ENCODE measurements at regions not wholly inside any gene's neighbourhood (a gene's known extent, or its start where the extent isn't known, plus 50 kb on each side); places are given as distances from the start of the nearest gene placed in this dataset.
"Not testable (repeated sequence)": the region's sequence is repeated elsewhere in the genome, so short reads cannot be mapped to it uniquely, and the experiment has no call there.

DNA sequence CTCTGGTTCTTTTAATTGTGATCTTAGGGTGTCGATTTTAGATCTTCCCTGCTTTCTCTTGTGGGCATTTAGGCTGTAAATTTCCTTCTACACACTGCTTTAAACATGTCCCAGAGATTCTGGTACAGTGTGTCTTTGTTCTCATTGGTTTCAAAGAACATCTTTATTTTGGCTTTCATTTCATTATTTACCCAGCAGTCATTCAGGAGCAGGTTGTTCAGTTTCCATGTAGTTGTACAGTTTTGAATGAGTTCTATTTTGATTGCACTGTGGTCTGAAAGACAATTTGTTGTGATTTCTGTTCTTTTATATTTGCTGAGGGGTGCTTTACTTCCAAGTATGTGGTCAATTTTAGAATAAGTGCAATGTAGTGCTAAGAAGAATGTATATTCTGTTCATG lies 423.8 kb downstream of the PIK3C3 start:
- H3K27me3 Mint-ChIP-seq; POLR2A ChIA-PET; H3K36me3 Mint-ChIP-seq (ENCODE audit: low read depth); H3K4me1 Mint-ChIP-seq; CTCF ChIA-PET; H3K4me3 Mint-ChIP-seq; DNase-seq; H3K27ac Mint-ChIP-seq; H3K9me3 Mint-ChIP-seq: not testable (repeated sequence)

DNA sequence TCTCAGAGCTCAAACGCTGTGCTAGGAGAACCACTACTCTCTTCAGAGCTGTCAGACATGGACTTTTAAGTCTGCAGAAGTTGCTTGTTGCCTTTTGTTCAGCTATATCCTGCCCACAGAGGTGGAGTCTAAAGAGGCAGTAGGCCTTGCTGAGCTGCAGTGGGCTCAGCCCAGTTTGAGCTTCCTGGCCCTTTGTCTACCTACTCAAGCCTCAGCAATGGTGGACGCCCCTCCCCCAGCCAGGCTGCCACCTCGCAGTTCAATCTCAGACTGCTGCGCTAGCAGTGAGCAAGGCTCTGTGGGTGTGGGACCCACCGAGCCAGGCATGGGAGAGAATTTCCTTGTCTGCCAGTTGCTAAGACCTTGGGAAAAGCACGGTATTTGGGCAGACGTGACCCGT lies 426.2 kb downstream of the PIK3C3 start:
- DNase-seq; POLR2A ChIA-PET; H3K27me3 Mint-ChIP-seq; CTCF ChIA-PET; H3K4me1 Mint-ChIP-seq; H3K9me3 Mint-ChIP-seq; H3K36me3 Mint-ChIP-seq (ENCODE audit: low read depth); H3K27ac Mint-ChIP-seq; H3K4me3 Mint-ChIP-seq: not testable (repeated sequence)

DNA sequence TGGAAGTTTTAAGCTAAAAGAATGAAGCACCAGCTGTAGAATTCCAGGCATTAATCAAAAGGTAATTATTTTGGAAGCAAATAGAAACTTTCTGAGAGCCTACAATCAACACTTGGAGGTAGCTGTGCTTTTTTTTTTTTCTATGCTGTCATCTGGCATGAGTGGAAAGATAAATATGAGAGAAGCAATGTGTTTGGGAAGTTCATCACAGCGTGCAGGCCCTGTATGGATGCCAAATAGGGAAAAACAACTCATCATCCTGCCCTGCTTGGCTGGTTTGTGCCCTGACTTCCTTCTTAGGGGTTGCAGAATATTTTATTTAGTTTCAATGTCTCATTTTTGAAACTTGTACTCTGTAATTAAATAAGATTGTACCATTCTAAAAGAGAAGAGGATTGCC lies 437.4 kb downstream of the PIK3C3 start:
- no peaks in the 10 kb centered on the region for H3K4me1 Mint-ChIP-seq
- no peak for DNase-seq
- H3K27me3 Mint-ChIP-seq, result no peaks in the 10 kb centered on the region
- CTCF ChIA-PET, result no interaction called here
- no peak overlapping the region for H3K4me3 Mint-ChIP-seq
- no peak overlapping the region for H3K27ac Mint-ChIP-seq
- POLR2A ChIA-PET, result no interaction called here
- H3K9me3 Mint-ChIP-seq, result no peaks in the 10 kb centered on the region
- H3K36me3 Mint-ChIP-seq (ENCODE audit: low read depth), result no peaks in the 10 kb centered on the region

DNA sequence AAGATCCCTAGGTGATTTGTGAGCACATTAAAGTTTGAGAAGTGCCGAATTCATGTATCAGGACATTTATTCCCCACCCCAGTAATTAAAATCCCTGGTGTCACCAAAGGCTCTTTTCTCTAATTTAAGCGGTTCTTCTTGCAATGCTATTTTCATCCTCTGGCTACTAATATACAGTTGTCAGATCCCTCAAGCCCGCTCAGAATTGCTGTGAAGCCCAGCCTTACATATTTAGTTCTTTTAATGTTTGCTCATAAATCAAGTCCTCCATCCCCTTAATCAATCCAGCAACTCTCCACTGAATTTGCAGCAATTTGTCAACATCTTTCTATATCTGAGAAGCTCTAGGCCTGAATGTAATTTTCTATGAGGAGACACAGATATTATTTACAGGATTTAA lies 437.9 kb downstream of the PIK3C3 start:
- POLR2A ChIA-PET, result no interaction called here
- H3K27ac Mint-ChIP-seq, result no peak overlapping the region
- H3K4me3 Mint-ChIP-seq, result no peak overlapping the region
- CTCF ChIA-PET, result no interaction called here
- H3K36me3 Mint-ChIP-seq (ENCODE audit: low read depth), result no peaks in the 10 kb centered on the region
- DNase-seq, result no peak
- no peaks in the 10 kb centered on the region for H3K9me3 Mint-ChIP-seq
- H3K27me3 Mint-ChIP-seq, result no peaks in the 10 kb centered on the region
- no peaks in the 10 kb centered on the region for H3K4me1 Mint-ChIP-seq

DNA sequence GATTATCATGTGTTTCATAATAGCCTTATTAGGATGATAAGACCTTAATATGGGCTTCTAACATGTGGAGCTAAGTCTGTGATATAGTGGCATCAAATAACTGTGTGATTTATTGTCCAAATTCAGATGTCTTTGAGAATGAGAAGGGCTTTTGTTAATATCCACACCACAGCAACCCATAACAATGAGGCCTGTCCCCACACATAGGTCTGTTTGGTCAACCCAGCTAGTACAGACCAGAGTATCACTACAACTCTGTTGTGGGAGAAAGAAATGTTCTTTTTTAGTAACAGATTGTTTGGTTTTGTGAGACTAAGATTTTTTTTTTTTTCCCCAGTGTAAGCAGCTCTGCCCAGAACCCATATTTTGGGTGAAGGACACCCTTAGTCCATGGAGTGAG lies 439.2 kb downstream of the PIK3C3 start:
- POLR2A ChIA-PET, result no interaction called here

DNA sequence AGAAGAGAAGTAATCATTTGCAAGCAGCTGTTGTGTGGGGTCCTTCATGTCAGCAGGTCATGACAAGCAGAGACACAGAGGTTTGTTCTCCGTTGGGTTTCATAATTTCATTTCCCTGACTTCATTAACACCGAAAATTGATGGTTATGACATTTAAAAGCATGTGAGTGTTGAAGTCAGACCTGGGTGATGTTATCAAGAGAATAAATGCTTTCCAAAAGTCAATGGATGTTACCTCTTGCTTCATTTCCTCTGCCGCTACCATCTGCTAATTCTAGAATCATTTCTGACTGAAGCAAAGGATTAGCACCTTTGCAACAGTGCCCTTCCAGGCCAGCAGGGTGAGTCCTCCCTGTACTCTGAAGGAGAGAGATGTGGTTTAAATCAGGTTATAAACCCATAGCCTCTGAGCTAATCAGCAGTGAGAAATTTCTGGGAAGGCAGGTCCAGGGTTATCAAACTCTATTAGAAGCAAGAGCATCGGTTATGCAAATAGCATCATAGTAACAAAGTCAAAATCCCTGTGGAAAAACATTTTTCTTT lies 446.2 kb downstream of the PIK3C3 start:
- Mint-ChIP-seq H3K9me3 (no peaks in the 10 kb centered on the region), H3K4me1 (no peaks in the 10 kb centered on the region), H3K27me3 (no peaks in the 10 kb centered on the region), H3K36me3 (ENCODE audit: low read depth) (no peaks in the 10 kb centered on the region), H3K4me3 (no peak overlapping the region), H3K27ac (no peak overlapping the region)
- ChIA-PET CTCF (no interaction called here), POLR2A (no interaction called here)
- no peak for DNase-seq

More for the DNA sequence above, 439.2 kb downstream of the PIK3C3 start:
- Mint-ChIP-seq H3K9me3 (no peaks in the 10 kb centered on the region), H3K27me3 (no peaks in the 10 kb centered on the region), H3K4me3 (no peak overlapping the region), H3K4me1 (no peaks in the 10 kb centered on the region), H3K27ac (no peak overlapping the region), H3K36me3 (ENCODE audit: low read depth) (no peaks in the 10 kb centered on the region)
- DNase-seq, result no peak
- CTCF ChIA-PET, result no interaction called here

DNA sequence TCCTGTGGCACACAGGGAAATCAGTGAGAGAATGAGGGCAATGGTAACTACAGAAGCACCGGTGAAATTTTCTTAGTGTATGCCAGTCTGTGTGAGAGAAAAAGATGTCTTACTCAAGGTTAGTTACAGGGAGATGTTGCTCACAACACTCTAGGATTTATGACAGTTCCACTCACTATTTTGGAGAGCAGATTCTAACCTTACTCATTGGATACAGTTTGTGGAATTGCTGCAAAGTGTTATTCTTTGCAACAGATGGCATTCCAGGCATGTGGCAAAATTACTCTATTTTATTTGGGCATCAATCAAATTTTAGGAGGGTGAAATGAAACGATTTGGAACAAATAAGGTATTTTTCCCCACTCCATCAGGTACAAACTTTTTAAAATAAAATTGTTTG lies 449.1 kb downstream of the PIK3C3 start:
- no peaks in the 10 kb centered on the region for H3K36me3 Mint-ChIP-seq (ENCODE audit: low read depth)
- H3K27me3 Mint-ChIP-seq, result no peaks in the 10 kb centered on the region
- H3K27ac Mint-ChIP-seq, result no peak overlapping the region
- no peak for DNase-seq
- no peak overlapping the region for H3K4me3 Mint-ChIP-seq
- H3K4me1 Mint-ChIP-seq, result no peaks in the 10 kb centered on the region
- CTCF ChIA-PET, result no interaction called here
- peaks cover under 1% of the 10 kb centered on the region for H3K9me3 Mint-ChIP-seq
- POLR2A ChIA-PET, result no interaction called here

DNA sequence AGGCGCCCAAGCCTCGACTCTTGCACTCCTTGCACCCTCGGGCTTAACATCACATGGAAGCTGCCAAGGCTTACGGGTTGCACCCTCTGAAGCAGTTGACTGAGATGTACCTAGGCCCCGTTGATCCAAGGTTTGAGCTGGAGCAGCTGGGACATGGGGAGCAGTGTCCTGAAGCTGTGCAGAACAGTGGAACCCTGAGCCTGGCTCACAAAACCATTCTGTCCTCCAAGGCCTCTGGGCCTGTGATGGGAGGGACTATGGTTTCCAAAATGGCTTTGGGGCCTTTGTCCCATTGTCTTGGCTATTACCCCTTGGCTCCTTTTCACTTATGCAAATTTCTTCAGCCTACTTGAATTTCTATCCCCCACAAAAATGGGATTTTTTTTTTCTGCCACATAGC lies 454.0 kb downstream of the PIK3C3 start:
- CTCF ChIA-PET, result no interaction called here
- no peaks in the 10 kb centered on the region for H3K36me3 Mint-ChIP-seq (ENCODE audit: low read depth)

DNA sequence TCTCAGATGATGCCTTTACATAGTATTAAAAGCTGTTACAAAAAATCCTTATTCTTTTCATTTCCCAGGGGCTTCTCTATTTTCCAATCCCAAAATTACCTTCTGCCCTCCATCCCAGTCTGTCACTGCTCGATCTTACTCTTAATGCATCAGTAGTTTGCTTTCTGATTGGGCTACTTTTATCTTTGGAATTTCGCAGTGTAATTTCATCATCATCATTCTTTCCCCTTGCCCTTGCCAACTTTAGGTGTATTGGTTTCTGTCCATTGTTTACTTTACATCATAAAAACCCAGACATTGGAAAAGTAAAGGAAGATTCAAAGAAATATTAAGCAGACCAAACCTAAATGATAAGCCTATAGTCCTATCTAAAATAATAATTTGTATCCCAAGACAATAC lies 457.2 kb downstream of the PIK3C3 start:
- H3K27ac Mint-ChIP-seq, result no peak overlapping the region
- no peaks in the 10 kb centered on the region for H3K4me1 Mint-ChIP-seq
- no peak for DNase-seq
- H3K9me3 Mint-ChIP-seq, result peaks cover 18% of the 10 kb centered on the region
- H3K27me3 Mint-ChIP-seq, result no peaks in the 10 kb centered on the region
- no peak overlapping the region for H3K4me3 Mint-ChIP-seq
- ChIA-PET CTCF (no interaction called here), POLR2A (no interaction called here)
- no peaks in the 10 kb centered on the region for H3K36me3 Mint-ChIP-seq (ENCODE audit: low read depth)

More for the DNA sequence above, 454.0 kb downstream of the PIK3C3 start:
- no peak for DNase-seq
- Mint-ChIP-seq H3K27ac (no peak overlapping the region), H3K27me3 (no peaks in the 10 kb centered on the region), H3K4me3 (no peak overlapping the region), H3K9me3 (peaks cover 18% of the 10 kb centered on the region), H3K4me1 (no peaks in the 10 kb centered on the region)
- POLR2A ChIA-PET, result no interaction called here

DNA sequence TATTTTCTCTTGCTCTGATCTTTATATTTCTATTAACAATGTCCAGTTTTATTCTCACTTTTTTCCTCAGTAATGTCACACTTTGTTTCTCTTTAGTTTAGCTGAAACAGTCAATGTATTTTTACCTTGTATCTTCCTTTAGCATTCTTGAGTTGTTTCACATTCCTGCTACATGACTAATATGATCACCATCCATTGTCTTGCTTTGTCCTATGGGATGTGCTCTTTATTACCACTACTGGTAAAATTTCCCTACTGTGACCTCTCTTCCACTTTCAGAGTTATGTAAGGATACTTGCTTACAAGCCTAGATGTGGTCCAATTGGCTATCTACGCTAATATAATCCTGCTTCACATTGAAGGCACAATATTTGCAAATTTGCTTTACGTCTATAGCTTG lies 457.9 kb downstream of the PIK3C3 start:
- ChIA-PET CTCF (no interaction called here), POLR2A (no interaction called here)
- no peak overlapping the region for H3K27ac Mint-ChIP-seq
- H3K4me3 Mint-ChIP-seq, result no peak overlapping the region
- H3K4me1 Mint-ChIP-seq, result no peaks in the 10 kb centered on the region
- H3K9me3 Mint-ChIP-seq, result peaks cover 18% of the 10 kb centered on the region
- no peaks in the 10 kb centered on the region for H3K27me3 Mint-ChIP-seq
- DNase-seq, result no peak
- H3K36me3 Mint-ChIP-seq (ENCODE audit: low read depth), result no peaks in the 10 kb centered on the region

DNA sequence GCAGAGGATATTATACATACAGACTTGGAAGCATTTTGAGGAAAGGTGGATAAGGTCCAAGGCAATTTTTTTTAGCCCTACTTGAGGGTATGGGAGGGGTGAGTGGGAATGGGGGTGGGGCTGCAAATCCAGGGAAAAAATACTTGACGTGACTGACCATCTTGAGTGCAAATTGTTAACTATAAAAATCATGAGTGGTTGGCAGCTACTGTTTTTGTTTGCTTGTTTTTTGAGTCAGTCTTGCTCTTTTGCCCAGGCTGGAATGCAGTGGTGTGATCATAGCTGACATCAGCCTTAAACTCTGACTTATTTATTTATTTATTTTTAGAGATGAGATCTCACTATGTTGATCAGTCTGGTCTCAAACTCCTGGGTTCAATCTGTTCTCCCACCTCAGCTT lies 458.8 kb downstream of the PIK3C3 start:
- DNase-seq, result no peak
- no peaks in the 10 kb centered on the region for H3K36me3 Mint-ChIP-seq (ENCODE audit: low read depth)
- no peaks in the 10 kb centered on the region for H3K4me1 Mint-ChIP-seq
- ChIA-PET CTCF (no interaction called here), POLR2A (no interaction called here)
- no peak overlapping the region for H3K27ac Mint-ChIP-seq
- no peak overlapping the region for H3K4me3 Mint-ChIP-seq
- H3K27me3 Mint-ChIP-seq, result no peaks in the 10 kb centered on the region
- H3K9me3 Mint-ChIP-seq, result peaks cover 18% of the 10 kb centered on the region

DNA sequence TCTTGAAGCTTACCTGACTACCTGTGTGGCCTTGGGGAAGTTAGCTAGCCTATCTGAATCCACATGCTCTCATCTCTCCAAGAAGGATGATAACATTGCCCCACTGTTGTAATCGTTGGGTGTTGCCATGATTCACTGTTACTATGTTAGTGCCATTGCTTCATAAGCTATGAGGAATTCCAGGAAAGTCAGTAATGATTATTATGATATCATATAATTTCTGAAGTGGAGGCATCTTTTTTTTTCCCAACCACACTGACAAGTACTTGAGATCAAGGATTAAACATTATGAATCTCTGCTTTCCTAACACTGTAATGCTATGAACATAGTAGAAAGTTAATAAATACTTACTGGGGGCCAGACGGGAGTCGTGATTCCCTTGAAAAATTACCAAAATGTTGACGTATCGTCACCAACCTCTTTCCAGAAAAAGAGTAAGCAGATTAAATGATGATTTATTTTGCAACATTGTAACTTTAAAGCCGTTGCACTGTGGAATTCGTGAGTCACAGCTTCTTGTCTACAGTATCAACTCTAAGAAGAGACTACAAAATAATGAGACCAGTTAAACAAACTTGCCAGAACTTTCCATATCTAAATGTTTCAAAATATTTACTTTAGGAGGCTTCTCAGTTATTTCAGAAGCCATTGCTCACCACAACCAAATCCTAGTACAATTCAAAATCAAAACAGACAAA lies 459.9 kb downstream of the PIK3C3 start:
- ChIA-PET POLR2A (no interaction called here), CTCF (no interaction called here)
- H3K27me3 Mint-ChIP-seq, result no peaks in the 10 kb centered on the region

DNA sequence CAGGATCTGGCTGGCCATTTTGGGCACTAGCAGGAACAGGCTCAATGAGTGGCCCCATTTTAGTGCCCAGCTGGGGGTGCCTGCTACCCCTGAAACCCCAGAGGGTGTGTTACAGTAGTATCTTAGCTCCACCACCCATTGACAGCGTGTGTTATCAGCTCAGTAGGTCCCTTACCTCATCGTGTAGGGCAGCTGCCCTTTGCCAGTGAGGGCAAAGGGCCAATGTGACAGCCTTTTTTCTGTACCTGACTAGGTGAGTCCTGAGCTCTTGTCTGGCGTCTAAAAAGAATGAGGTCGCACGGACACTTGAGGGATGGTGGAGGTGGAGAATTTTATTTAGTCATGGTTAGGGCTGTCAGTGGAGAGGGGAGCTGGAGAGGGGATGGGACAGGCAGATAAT lies 462.2 kb downstream of the PIK3C3 start:
- Mint-ChIP-seq H3K36me3 (ENCODE audit: low read depth) (no peaks in the 10 kb centered on the region), H3K27me3 (no peaks in the 10 kb centered on the region), H3K27ac (no peak overlapping the region), H3K4me1 (no peaks in the 10 kb centered on the region), H3K4me3 (no peak overlapping the region), H3K9me3 (peaks cover 8% of the 10 kb centered on the region)
- ChIA-PET CTCF (no interaction called here), POLR2A (no interaction called here)
- no peak for DNase-seq

More for the DNA sequence above, 459.9 kb downstream of the PIK3C3 start:
- Mint-ChIP-seq H3K4me1 (no peaks in the 10 kb centered on the region), H3K27ac (no peak overlapping the region), H3K9me3 (peaks cover 11% of the 10 kb centered on the region), H3K36me3 (ENCODE audit: low read depth) (no peaks in the 10 kb centered on the region), H3K4me3 (no peak overlapping the region)
- DNase-seq, result no peak

DNA sequence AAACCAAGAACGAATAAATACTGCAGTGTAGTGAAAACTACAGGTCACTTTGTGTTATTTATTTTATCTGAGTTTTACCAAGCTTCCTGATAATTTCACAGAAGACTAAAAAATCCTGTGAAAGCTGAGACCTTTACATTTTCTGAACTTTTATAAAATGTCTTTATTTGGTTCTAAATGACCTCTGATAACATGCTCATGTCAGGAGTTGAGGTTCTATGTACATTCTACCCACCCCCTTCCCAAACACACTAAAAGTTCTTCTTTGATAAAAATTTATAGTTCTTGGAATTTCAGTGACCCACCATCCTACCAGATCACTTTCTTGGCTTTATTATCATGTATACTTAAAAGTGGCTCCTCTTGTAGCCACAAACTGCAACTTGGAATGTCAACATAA lies 463.1 kb downstream of the PIK3C3 start:
- peaks cover 5% of the 10 kb centered on the region for H3K9me3 Mint-ChIP-seq
- H3K36me3 Mint-ChIP-seq (ENCODE audit: low read depth), result no peaks in the 10 kb centered on the region
- H3K27ac Mint-ChIP-seq, result no peak overlapping the region
- no peaks in the 10 kb centered on the region for H3K27me3 Mint-ChIP-seq
- POLR2A ChIA-PET, result no interaction called here
- H3K4me1 Mint-ChIP-seq, result no peaks in the 10 kb centered on the region
- H3K4me3 Mint-ChIP-seq, result no peak overlapping the region
- CTCF ChIA-PET, result no interaction called here
- DNase-seq, result no peak
